Fibroblast of mammary gland (primary cell): ENCODE measurements at regions not wholly inside any gene's neighbourhood (a gene's known extent, or its start where the extent isn't known, plus 50 kb on each side); places are given as distances from the start of the nearest gene placed in this dataset.

Experiments used
- DNase-seq: peaks from one replicate; pipeline ENCODE4 v3.0.0-alpha.2; 2010; ENCODE audit warnings: low read depth
- H3K4me3 ChIP-seq: 2 replicates; pipeline ENCODE4 v1.5.1; 2011; ENCODE audit warnings: low read depth, mild to moderate bottlenecking, low read length, moderate library complexity; ENCODE audit not compliant: control insufficient read depth
- TF ChIP-seq, protein P1 (sequence below): conservative IDR thresholded peaks from 2 replicates; pipeline ENCODE4 v1.5.1; 2011; ENCODE audit warnings: low read depth, low read length, inconsistent platforms; ENCODE audit not compliant: control insufficient read depth, insufficient read depth

DNA sequence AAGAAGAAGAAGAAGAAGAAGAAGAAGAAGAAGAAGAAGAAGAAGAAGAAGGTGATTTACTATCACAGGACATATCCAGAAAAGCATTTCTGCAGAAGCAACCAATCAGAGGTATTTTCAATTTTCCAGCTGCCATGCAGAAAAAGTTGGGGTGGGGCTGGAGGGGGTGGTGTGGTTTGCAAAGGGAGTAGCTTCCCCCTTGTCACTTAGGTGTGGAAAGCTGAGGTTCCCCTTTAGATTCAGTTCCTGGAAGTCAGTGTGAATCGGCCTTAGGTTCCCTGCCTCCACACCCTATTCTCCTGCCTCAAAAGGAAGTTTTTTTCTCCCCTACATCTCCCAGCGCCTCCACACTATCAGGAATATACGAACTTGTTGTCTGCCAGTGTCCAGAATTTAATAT lies 276.7 kb upstream of the ARRDC4 start:
- TF ChIP-seq, protein P1, sequence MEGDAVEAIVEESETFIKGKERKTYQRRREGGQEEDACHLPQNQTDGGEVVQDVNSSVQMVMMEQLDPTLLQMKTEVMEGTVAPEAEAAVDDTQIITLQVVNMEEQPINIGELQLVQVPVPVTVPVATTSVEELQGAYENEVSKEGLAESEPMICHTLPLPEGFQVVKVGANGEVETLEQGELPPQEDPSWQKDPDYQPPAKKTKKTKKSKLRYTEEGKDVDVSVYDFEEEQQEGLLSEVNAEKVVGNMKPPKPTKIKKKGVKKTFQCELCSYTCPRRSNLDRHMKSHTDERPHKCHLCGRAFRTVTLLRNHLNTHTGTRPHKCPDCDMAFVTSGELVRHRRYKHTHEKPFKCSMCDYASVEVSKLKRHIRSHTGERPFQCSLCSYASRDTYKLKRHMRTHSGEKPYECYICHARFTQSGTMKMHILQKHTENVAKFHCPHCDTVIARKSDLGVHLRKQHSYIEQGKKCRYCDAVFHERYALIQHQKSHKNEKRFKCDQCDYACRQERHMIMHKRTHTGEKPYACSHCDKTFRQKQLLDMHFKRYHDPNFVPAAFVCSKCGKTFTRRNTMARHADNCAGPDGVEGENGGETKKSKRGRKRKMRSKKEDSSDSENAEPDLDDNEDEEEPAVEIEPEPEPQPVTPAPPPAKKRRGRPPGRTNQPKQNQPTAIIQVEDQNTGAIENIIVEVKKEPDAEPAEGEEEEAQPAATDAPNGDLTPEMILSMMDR, result no peak
- no peak overlapping the region for H3K4me3 ChIP-seq

DNA sequence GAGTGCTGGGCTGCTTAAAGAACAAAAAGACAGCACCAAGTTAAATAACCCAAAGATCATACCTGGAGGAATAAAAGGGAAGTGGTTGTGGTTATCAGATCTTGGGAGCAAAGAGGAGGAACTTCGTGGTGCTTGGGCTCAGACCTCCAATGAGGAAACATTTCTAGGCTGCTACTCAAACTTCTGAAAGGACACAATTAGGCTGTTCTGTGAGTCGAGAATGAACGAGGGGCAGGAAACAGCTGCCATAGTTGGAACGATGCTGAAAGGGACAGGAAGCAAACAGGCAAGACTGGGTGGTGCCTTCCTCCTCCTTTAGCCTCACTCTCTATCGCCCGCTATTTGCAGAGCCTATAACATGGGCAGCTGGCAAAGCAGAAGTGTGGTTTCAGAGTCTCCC lies 276.3 kb upstream of the ARRDC4 start:
- no peak for DNase-seq
- TF ChIP-seq, protein P1, result no peak
- no peak overlapping the region for H3K4me3 ChIP-seq

More for the DNA sequence above, 276.7 kb upstream of the ARRDC4 start:
- no peak for DNase-seq

DNA sequence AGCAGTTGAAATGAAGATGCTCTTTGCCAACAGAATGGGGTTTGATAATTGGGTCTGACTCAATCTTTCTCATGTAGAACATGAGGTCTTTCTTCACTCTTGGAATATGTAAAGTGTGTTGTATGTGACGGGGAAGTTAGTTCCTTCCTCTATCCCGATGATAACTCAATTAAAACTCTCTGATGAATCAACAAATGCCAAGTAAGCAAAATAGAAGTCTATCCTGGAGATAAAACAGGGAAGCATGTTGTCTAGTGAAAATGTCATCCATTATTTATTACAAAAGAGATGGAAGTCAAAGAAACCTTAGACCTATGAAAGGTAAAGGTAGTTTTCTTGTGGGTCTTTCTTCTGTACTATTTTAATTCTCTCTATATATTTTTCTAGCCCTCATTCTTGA lies 274.2 kb upstream of the ARRDC4 start:
- H3K4me3 ChIP-seq, result no peak overlapping the region
- TF ChIP-seq, protein P1, result no peak
- no peak for DNase-seq

DNA sequence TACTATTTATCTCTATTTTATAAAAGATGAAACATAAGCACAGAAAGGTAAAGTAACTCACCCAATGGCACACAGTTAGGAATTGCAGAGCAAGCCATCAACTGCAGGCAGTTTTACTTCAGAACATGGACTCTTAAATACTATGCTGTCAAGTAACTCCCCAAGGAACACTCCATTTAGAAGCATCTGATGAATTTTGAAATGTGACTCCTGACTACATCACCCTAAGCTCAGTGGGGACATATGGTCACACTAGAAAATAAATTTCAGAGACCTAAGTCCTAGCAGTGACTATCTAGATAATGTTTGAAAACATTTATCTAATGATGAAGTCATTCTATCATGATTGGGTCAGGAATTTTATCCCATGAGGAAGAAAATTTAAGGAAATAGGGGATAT lies 272.8 kb upstream of the ARRDC4 start:
- TF ChIP-seq, protein P1, result no peak
- DNase-seq, result no peak
- no peak overlapping the region for H3K4me3 ChIP-seq

DNA sequence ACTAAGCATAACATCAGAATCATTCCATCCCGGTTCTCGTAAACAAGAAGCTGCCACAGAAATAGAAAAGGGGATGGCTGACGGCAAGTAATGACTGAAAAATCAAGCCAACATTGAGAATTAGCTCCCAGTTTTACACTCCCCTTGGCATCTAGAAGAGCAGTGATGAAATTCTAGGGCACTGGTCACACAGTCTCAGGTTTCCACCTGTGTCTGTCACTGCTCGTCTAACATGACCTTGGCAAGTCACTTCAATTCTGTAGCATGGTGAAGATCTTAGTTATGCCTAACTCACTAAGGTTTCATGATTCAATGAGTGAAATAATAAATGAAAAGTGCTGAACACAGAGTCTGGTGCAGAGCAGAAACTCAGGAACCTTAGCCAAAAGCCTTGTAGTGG lies 272.3 kb upstream of the ARRDC4 start:
- TF ChIP-seq, protein P1, result no peak
- H3K4me3 ChIP-seq, result no peak overlapping the region
- DNase-seq, result no peak

DNA sequence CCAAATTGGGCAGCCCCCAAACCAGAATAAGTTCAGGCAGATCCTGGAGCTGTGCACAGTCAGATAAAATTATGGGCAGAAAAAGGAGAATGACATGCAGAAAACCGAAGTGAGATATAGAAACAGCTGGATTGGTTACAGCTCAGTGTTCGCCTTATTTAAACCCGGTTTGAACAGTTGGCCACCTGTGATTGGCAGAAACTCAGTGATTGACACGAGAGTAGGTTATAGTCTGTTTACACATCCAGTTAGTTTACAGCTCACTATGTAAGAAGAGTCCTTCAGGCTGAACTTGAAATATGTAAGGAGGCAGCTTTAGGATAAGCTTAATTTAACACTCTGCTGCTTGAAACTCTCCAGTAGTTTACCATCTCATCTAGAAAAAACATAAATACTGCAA lies 271.6 kb upstream of the ARRDC4 start:
- no peak for DNase-seq
- TF ChIP-seq, protein P1, result no peak
- H3K4me3 ChIP-seq, result no peak overlapping the region

DNA sequence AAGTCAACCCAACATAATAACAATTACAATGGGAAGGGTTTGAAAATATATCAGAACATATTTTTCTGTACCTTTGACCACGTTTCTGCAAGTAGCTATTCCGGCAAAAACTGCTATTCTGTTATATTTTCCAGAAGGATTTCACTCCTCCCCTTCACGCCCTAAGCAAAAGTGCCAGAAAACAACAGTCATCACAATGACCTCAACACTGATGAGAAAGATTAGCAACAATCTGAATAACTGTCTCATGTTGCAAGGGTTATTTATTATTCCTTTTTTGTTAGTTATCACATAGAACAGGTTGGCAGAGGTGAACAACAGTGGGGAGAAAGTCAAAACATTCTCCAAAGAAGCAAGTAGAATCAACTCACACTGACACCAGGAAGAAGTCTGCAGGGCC lies 269.4 kb upstream of the ARRDC4 start:
- no peak for DNase-seq
- H3K4me3 ChIP-seq, result no peak overlapping the region
- TF ChIP-seq, protein P1, result no peak
